Jurkat, Clone E6-1 (cell line): ENCODE measurements at regions not wholly inside any gene's neighbourhood (a gene's known extent, or its start where the extent isn't known, plus 50 kb on each side); places are given as distances from the start of the nearest gene placed in this dataset.

Experiments
- DNase-seq: peaks from one replicate; pipeline ENCODE4 v3.0.0-alpha.2; 2011; ENCODE audit warnings: low read depth, low spot score
- H3K4me3 ChIP-seq: 2 replicates; pipeline ENCODE4 v1.5.1; 2011; ENCODE audit warnings: mild to moderate bottlenecking, low read length, control low read depth, moderate library complexity

DNA sequence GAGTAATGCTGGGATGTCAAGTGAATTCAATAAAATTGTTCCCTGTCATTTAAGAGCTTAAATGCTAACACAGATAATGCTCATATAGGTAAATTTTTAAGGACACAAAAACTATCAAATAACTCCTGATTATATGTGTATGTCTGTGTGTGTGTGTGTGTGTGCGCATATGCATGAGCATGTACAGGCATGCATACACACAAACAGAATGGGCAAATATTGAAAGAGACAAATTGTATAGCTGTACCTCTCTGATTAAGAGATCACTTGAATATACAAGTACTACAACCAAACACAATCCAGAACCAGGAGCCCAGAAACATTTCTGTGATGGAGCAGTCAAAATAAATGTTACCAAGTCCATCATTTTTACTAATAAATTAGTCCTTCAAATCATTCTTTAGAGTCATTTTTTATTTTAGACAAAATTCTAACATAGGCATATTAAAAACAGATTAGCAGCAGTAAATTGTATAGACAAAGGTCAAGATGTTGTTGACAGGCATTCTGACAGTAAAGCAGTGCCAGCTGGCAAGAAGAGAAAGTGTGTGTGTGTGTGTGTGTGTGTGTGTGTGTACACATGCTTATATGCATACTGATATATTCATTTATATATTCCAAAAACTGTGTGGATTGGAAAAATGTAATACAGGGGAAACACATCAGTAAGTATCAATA, 145.3 kb downstream of the CD47 start:
- DNase-seq, result no peak

DNA sequence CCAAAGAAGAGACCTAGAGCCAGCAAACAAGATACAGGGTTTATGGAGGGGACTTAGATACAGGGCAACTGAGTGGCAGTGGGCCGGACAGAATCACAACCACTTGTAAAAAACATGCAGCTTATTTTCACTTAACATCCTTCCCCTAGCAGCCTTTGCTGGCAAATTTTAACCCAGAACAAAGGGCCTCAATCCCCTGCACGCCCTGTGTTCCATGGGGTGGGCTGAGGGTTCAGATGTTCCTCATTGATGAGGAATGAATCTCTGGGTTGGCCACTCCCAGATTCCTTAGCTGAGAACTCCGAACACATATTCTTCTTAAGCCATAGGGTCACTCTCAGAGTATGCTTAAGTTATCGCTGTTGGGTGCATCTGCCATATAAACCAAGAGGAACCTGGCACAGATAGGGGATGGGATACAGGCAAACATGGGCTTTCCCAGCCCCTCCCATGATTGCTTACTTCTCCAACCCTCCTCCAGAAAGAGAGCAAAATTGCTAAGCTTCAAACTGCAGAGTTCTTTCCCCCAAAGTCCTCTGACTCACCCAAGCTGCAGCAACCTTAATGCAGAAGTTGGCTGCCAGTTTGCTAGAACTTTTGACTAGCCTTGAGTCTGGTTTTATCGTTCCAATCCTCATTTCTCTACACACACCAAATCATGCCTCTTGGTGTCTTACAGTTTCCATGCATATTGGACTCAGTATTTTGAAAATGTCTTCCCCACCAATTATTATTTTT, 146.9 kb downstream of the CD47 start:
- DNase-seq, result no peak
- H3K4me3 ChIP-seq, result no peak overlapping the region

More for the DNA sequence above, 145.3 kb downstream of the CD47 start:
- no peak overlapping the region for H3K4me3 ChIP-seq

DNA sequence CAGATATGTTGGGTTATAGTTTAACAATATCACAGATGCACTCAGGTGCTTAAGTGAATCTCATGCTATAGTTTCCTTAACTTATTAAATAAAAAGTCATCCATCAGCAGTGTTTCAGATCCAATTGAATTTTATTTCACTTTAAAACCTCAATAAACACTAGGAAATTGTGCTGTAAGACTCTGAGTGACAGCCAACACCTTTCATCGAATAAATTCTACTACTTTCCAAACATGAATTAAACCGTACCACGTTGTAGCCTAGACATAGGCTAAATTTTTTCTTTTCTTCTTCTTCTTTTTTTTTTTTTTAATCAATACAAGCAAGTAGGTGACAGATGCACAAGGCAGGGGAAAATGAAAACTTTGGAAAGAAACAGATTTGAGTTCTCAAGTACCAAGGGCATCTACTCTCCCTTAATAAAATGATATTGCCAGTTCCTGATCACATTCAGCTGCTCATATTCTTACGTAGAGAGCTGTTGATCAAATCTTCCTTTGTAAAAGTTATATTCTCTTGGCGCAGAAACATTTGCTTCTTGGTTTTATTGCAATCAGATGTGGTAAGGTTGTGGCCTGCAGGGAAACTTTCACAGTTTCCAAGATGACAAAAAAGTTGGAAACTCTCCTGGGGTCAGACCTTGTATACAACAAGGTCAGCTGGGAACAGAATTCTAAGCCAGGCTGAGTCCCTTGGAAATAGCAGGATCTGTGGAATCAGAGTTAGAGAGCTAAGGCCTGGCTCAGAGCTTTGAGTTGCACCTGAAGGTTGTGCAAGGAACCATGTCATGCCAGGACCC, 147.7 kb downstream of the CD47 start:
- DNase-seq, result no peak
- H3K4me3 ChIP-seq, result no peak overlapping the region

DNA sequence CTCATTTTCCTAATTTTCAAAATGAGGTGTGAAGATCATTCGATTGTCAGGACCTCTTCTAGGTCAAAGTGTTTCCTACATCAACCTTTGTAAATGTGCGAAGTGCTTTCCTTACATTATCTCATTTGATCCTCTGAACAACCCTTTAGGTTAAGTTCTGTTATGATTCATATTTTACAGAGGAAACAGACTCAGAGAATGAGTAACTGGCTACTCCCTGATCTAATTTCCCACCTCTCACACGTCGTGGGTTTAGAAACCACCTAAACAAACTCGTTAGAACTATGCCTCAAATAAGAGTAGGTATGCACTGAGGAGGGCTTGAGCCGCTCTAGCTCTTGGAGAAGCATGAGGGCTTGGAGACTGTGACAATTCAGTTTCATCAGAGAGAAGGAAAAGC, 148.6 kb downstream of the CD47 start:
- no peak overlapping the region for H3K4me3 ChIP-seq
- no peak for DNase-seq

DNA sequence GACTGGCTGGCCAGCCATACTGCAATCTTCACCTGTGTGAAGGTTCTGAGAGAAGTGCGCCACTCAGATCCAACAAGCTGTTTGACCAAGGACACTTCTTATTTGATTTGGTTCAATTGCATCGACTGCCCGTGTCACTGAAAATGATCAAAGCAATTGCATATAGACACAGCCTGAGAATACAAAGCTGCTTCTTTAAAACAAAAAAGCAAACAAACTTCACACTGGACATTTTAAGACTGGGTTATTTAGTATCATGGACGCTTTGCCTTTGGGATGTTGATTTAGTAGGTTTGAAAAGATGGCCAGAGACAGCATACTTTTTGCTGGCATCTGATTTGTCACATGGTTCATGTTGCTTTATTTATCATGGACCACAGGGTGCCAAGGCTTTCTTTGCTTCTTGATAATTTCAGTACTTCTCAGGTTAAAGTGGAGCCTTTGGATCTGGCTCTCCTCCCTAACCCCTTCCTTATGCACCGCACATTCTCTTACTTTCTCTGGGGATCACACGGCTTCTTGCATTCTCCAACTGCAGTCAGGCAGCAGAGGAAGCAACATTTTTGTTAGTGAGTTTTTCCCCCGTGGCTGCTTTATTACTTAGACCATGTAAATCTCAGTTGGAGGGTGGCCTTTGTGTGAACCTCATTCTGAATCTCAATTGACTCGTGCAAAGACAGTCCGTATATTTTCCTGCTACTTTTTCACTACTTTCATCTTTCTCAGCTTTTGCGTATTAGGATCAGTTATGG, 151.0 kb downstream of the CD47 start:
- no peak overlapping the region for H3K4me3 ChIP-seq
- no peak for DNase-seq

DNA sequence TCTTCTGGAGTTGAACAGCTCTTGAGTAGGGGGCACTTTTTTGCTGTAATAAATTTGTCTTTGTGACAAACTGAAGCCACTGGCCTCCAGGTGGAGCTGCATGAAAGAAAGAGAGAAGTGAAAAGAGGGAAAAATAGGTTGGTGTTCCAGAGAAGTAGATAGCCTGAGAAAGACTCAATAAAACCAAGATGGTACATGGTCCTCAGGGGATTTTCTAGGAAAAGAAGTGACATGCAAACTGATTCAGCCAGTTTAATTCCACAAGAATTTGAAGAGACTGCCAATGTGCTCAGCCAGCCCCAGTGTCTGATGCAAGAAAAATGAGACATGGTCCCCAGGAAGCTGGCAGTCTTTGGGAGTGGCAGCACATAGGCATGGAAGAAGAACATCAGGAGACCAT, 152.7 kb downstream of the CD47 start:
- DNase-seq, result peak; percentile 29
- no peak overlapping the region for H3K4me3 ChIP-seq

DNA sequence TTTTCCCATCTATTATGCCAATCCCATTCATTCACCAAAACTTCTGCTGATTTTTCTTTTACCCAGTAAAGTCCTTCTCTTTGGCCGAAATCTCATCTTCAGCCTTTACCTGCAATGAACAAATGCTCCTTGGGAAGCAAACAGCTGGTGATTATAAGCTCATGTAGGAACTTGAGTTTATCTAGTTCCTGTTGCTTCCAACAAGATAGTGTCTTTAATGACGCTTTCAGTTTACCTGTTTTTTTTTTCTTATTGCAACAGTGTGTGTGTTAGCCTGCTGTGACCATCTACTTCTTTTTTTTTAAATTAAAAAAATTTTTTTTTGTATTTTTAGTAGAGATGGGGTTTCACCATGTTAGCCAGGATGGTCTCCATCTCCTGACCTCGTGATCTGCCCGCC, 156.0 kb downstream of the CD47 start:
- H3K4me3 ChIP-seq, result no peak overlapping the region
- no peak for DNase-seq

DNA sequence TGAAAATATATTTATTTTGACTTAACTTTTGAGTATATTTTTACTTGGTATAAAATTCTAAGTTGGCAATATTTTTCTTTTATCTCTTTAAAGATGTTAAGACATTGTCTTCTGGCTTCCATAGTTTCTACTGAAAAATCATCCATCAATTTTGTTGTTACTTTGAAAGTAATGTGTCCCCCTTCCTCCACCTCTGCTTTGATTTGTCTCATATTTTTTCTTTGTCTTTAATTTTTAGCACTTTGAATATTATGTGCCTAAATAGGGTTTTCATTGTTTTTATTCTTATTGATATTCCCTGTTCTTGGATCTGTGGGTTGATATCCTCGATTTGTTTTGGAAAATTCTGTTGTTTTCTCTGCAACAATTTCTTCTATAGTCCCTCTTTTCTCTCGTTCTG, 157.4 kb downstream of the CD47 start:
- no peak overlapping the region for H3K4me3 ChIP-seq
- no peak for DNase-seq

DNA sequence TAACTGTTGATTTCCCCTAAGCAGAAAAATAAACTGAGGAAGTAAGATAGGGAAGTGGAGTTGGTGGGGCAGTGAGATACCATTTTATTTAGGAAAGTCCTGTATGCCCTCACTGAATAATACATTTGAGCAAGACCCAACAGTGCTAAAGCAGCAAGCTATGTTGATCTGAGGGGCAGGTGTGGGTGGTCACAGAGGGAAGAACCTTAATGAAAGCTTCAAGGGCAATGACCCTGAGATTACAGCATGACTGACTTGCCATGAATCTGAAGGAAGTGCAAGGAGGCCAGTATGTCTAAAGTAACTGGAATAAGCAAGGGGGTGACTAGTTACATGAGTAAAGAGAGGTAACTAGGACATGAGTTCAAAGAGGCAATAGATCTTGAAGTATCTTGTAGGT, 159.5 kb downstream of the CD47 start:
- no peak overlapping the region for H3K4me3 ChIP-seq
- DNase-seq, result no peak

DNA sequence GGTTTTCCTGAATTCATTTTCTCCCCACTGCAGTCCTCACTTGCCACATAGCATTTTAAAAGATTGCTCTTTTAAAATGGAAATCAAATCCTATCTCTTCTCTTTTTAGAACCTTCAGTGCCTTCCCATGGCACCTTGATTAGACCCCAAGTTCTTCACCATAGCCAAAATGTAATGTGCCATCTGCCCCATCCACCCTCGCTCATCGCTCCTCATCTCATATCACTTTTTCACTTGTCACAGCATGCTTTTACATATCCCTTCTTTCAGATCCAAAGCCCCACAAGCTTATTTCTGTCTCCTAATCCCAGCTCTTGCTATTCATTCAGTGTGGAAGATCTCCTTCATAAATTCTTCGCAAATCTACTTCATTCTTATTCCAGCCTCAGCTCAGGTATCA, 161.7 kb downstream of the CD47 start:
- H3K4me3 ChIP-seq, result no peak overlapping the region
- no peak for DNase-seq

DNA sequence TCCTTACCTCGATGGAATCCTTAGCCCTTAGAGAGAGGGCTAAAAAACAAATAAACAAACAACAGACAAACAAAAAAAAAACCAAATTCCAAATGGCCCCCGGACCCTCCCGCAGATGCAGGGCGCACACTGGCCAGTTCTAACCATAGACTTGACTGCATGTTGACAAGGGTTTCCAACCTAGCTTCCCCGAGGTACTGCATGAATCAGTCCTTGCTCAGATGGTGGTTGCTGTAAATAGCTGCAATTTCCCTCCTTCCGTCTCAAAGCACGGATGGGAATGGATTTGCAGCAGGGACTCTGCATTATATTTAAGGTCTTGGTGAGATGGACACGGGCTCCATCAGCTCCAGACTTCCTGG, 162.8 kb downstream of the CD47 start:
- H3K4me3 ChIP-seq, result no peak overlapping the region
- no peak for DNase-seq

DNA sequence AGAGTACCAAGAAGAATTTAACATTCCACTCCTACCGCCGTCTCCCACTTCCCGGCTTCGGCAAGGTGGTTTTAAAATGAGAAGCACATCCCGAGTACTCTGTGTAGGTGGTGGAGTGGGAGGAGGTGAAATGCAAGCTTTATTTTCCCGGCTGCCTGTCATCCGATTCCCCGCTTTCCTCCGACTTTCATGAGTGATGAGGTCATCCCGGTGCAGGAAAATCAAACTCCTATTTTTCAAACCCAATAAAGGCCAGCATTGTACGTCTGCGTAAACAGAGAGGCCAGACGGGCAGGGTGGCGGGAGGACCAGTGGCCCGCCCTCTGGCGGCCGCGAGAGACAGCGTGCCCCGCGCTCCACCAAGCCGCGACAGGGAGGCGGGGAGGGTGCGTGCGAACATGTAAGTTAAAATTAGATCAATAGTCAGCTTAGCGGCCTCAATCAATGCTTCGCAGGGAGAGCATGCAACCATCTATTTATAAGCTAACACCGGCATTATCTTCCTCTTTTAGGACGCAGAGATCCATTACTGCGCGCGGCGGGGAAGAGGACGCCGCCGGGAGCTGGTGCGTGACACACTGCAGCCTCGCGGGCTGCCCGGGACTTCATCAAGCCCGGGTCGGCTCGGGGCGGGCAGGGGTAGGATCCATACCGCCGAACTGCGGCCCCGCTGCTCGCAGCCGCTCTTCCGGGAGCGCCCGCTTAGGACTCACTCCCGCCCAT, 163.3 kb downstream of the CD47 start:
- no peak overlapping the region for H3K4me3 ChIP-seq
- no peak for DNase-seq

DNA sequence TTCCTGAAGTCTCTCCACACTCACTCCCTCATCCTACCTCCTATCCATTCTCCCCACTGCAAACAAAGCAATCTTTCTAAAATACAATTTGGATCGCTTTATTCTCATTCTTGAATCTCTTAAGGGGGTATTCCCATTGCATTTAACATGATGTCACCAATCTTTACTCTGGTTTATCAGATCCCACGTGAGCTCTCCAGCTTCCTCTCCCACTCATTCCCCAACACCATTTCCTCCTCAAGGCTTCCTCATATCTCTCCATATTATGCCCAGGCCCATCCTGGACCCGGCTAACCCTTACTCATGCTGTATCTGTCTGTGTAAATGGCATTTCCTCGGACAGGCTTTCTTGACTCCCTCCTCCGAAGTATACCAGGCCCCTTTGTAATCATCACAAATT, 165.0 kb downstream of the CD47 start:
- DNase-seq, result no peak

DNA sequence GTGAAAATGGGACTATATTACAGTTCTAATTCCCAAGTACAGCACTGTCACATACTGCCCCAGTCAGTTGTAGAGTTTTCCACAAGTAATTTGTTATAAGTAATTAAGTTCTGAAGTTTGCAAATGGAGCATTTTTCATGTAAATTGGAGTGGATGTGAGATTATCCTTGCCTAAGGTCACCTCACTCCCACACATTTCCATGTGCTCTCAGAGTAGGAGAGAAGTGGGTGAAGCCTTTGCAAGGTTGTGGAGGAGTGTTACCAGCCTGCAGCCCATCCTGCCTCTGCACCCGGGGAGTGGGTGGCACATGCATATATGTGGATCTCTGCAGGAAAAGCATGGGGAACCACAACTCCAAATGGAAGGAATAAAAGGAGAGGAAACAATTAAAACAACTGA, 169.8 kb downstream of the CD47 start:
- DNase-seq, result no peak
- no peak overlapping the region for H3K4me3 ChIP-seq

More for the DNA sequence above, 165.0 kb downstream of the CD47 start:
- no peak overlapping the region for H3K4me3 ChIP-seq

DNA sequence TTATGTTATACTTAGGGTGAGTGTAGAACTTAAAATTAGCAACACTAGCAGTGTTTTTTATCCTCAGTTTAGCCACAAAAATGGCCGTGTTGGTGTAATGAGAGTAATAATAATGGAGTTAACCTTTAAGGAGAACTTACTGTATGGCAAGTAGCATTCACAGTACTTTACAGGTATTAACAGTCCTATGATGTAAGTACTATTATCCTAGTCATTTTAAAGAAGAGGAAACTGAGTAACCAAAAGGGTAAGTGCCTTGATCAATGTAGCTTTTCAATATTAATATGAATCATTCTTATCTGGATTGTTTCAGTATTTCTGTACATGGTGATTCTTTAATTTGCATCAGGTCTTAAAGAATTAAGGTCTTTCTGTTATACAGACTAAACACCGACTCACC, 170.3 kb downstream of the CD47 start:
- no peak for DNase-seq
- H3K4me3 ChIP-seq, result no peak overlapping the region

DNA sequence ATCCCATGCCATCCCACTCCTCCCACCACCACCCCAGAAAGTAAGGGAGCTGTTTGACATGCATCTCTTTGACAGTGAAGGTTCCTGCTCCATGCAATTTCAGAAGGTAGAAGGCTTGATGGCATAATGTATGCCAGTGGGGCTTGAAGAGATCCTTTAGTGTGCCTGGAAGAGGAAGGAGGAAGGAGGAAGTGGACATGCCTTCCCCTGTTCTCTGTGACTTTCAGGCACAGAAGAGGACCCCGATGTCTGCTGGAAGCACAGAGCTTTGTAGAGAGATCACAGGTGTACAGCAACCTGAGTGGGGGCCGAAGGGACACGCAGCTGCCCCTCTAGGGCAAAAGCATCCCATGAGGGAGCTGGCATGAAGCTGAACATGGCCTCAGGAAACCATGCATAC, 171.6 kb downstream of the CD47 start:
- no peak for DNase-seq
- no peak overlapping the region for H3K4me3 ChIP-seq

DNA sequence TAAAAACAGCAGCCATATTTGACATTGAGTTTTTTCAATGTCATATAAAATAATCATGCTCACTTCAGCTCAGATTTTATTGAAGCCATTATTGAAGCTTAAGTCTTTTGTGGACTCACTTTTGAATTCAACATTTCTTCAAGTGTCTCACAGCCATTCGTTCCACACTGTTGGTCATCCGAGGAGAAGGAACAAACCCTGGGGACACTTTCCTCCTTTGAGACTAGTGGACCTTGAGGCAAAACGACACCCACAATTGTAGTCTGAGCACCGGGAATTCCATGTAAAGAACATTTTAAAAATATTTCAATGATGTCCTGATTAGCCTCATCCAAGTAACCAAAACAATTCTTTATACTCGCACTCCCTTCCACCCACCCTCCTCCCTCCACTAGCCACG, 174.7 kb downstream of the CD47 start:
- H3K4me3 ChIP-seq, result no peak overlapping the region
- no peak for DNase-seq

DNA sequence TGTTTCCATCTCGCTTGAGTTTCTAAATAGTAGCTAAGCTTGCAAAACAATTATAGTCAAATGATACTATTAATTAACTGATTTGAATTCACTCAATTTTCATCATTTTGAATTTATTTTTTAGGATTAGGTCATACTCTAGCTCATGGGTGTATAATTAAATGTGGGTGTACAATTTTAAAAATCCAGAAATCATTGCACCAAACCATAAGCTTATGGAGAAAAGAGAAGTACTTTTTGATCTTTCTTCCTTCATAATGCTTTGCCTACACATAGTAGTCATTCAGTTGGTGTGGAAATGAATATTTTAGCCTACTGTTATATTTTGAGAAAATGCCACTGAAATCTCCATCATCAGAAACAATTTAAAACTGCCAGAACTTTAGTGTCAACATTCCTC, 175.1 kb downstream of the CD47 start:
- no peak for DNase-seq
- H3K4me3 ChIP-seq, result no peak overlapping the region

DNA sequence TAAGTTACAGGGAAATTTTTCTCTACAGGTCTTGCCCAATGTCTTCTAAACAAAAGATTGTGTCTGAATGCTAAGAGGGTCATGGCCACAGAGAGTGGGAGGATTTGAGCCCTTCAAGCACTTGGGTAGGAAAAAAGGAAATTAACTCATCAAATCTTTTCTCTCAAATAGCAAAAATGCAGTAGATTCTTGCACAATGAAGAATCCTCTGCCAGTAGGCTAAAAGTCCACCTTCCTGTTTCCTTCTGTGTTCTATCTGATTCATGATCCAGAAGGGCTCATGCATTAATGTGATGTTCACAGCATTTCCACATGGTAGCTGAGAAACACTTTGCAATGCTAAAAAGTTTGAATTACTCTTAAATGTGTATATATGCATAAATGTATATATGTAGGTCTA, 177.1 kb downstream of the CD47 start:
- DNase-seq, result no peak
- no peak overlapping the region for H3K4me3 ChIP-seq
